ENCODE measurements at regions not wholly inside any gene's neighbourhood (a gene's known extent, or its start where the extent isn't known, plus 50 kb on each side); places are given as distances from the start of the nearest gene placed in this dataset.

DNA sequence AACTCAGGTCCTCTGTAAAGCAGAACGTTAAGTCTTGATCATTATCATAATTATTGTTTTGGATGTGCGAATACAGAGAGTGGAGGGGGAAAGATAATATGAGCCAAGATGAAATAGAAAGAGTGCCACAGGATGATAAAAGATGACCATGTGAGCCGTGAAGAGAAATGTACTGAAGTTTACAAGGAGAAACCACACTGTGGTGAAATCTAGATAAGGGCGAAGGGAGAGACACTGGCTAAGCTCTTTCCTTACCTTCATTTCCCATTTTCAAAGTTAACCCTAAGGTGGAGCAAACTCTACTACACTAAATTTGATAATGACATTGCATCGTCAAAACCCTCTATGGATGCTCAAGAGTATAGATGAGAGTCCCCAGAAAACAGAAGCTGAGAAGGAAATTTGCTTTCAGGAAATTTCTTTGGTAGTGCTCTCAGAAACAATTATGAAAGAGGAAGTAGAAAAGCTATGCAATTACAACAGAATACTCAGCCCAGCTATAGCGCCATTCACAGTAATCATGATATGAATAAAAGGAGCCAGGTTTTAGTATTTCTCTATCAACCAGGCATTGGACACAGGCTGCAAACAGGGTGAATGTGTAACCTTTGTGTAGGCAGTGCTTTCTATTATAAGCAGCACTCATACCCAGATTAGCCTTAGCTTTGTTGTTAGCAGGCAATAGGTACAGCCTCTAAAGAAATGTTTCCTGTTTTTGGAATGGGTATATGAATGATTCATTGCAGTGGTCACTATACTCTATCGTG is 1080.7 kb downstream of the GRIK2 start:
- Mint-ChIP-seq H3K27me3 (no peaks in the 10 kb centered on the region), H3K4me3 (no peak overlapping the region), H3K9me3 (peaks cover 3 to 28% (median 4%) of the 10 kb centered on the region in 5 donors), H3K27ac (no peak overlapping the region), H3K4me1 (no peaks in the 10 kb centered on the region), H3K36me3 (no peaks in the 10 kb centered on the region)
- no peak overlapping the region for H3K27ac ChIP-seq (ENCODE audit: low read depth, low read length)
- H3K9me3 ChIP-seq (ENCODE audit: low read length) = no peaks in the 10 kb centered on the region
- no peaks in the 10 kb centered on the region for H3K27me3 ChIP-seq (ENCODE audit: insufficient read depth, low read length, poor library complexity, severe bottlenecking)
- H3K4me1 ChIP-seq (ENCODE audit: insufficient read depth, low read length) = no peaks in the 10 kb centered on the region
- no peaks in the 10 kb centered on the region for H3K36me3 ChIP-seq (ENCODE audit: insufficient read depth, low read length)
- ChIA-PET CTCF (interaction anchor here (1.0 kb wide), 1 partner anchor 8 kb away, joined by 3 read pairs; no protein-coding TSS in a partner anchor), POLR2A (no interaction called here)
- no peak for DNase-seq
- no peak overlapping the region for H3K4me3 ChIP-seq (ENCODE audit: low read length)

DNA sequence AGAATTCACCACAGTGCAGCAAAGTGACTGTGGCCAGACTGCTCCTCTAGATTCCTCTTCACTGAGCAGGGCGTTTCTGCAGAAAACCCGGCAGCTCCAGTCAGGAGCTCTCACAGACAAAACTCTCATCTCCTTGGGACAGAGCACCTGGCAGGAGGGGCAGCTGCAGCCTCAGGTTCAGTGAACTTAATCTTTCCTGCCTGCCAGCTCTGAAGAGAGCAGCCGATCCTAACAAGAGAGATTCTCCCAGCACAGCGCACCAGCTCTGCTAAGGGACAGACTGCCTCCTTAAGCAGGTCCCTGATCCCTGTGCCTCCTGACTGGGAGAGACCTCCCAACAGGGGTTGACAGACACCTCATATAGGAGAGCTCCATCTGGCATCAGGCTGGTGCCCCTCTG is 1065.5 kb downstream of the GRIK2 start:
- H3K27me3 ChIP-seq (ENCODE audit: insufficient read depth, low read length, poor library complexity, severe bottlenecking) = no peaks in the 10 kb centered on the region
- H3K4me1 ChIP-seq (ENCODE audit: insufficient read depth, low read length) = no peaks in the 10 kb centered on the region
- ChIA-PET CTCF (no interaction called here), POLR2A (no interaction called here)
- Mint-ChIP-seq H3K27me3 (no peaks in the 10 kb centered on the region), H3K4me1 (no peaks in the 10 kb centered on the region), H3K9me3 (peaks cover 3 to 29% (median 7%) of the 10 kb centered on the region in 5 donors), H3K27ac (no peak overlapping the region), H3K4me3 (no peak overlapping the region), H3K36me3 (no peaks in the 10 kb centered on the region)
- H3K9me3 ChIP-seq (ENCODE audit: low read length) = no peaks in the 10 kb centered on the region
- H3K4me3 ChIP-seq (ENCODE audit: low read length) = no peak overlapping the region
- no peaks in the 10 kb centered on the region for H3K36me3 ChIP-seq (ENCODE audit: insufficient read depth, low read length)
- no peak for DNase-seq
- no peak overlapping the region for H3K27ac ChIP-seq (ENCODE audit: low read depth, low read length)

DNA sequence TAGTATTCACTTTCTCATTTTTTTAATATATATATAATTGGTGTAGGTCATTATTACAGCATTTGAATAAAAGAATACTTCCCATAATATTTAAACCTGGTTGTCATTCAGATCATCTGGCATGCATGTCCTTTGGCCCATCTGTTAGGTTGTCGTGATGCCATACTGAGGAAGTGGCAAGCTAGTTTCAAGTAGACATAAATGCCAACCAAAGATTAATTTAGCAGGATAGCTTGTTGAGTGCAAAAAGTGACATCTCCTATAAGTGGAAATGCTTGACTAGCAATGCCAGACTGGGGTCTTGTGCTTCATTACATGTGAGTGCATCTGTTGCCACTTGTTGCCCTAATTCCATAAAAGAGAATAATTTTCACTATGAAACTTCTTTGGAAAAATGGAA is 1044.7 kb downstream of the GRIK2 start:
- no peaks in the 10 kb centered on the region for H3K36me3 ChIP-seq (ENCODE audit: insufficient read depth, low read length)
- H3K27ac ChIP-seq (ENCODE audit: low read depth, low read length) = no peak overlapping the region
- Mint-ChIP-seq H3K4me1 (no peaks in the 10 kb centered on the region), H3K9me3 (peaks cover 0 to 23% (median 0%) of the 10 kb centered on the region in 5 donors), H3K4me3 (no peak overlapping the region), H3K36me3 (no peaks in the 10 kb centered on the region), H3K27me3 (no peaks in the 10 kb centered on the region), H3K27ac (no peak overlapping the region)
- ChIA-PET POLR2A (no interaction called here), CTCF (no interaction called here)
- no peak overlapping the region for H3K4me3 ChIP-seq (ENCODE audit: low read length)
- DNase-seq = no peak
- H3K4me1 ChIP-seq (ENCODE audit: insufficient read depth, low read length) = no peaks in the 10 kb centered on the region
- no peaks in the 10 kb centered on the region for H3K9me3 ChIP-seq (ENCODE audit: low read length)
- H3K27me3 ChIP-seq (ENCODE audit: insufficient read depth, low read length, poor library complexity, severe bottlenecking) = no peaks in the 10 kb centered on the region

DNA sequence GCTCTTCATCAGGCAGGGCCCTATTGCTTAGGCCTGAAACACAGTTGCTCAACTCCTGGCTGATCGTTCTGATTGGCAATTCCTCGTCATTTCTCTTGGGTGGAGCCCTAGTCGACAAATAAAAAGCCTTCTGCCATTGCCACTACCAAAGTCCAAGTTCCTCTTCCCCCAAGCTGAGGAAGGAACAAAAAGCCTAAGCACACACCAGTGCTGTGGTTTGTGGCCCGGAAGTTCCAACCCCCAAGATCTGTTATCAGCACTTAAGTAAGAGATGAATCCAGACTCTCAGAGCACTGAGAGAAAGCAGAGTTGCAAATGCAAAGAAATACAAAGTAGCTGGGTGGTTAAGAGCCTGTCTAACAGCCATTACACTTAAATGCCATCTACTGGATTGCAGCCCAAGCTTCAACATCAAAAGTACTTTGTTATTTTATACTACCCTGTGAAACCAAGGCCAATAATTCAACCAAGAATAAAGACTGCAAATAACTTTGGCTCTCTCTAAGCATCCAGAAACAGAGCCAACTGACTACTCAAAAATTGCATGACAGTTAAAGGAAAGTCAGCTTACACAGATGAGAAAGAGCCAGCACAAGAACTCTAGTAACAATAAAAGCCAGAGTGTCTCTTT is 1024.0 kb downstream of the GRIK2 start:
- no peaks in the 10 kb centered on the region for H3K27me3 Mint-ChIP-seq
- H3K36me3 Mint-ChIP-seq = no peaks in the 10 kb centered on the region
- H3K4me3 Mint-ChIP-seq = no peak overlapping the region
- no peak overlapping the region for H3K27ac ChIP-seq (ENCODE audit: low read depth, low read length)
- no peaks in the 10 kb centered on the region for H3K36me3 ChIP-seq (ENCODE audit: insufficient read depth, low read length)
- no peak overlapping the region for H3K27ac Mint-ChIP-seq
- no peaks in the 10 kb centered on the region for H3K4me1 Mint-ChIP-seq
- H3K4me3 ChIP-seq (ENCODE audit: low read length) = no peak overlapping the region
- ChIA-PET CTCF (no interaction called here), POLR2A (no interaction called here)
- no peaks in the 10 kb centered on the region for H3K9me3 ChIP-seq (ENCODE audit: low read length)
- DNase-seq = no peak
- peaks cover 0 to 29% (median 2%) of the 10 kb centered on the region in 5 donors for H3K9me3 Mint-ChIP-seq
- H3K4me1 ChIP-seq (ENCODE audit: insufficient read depth, low read length) = no peaks in the 10 kb centered on the region
- H3K27me3 ChIP-seq (ENCODE audit: insufficient read depth, low read length, poor library complexity, severe bottlenecking) = no peaks in the 10 kb centered on the region

DNA sequence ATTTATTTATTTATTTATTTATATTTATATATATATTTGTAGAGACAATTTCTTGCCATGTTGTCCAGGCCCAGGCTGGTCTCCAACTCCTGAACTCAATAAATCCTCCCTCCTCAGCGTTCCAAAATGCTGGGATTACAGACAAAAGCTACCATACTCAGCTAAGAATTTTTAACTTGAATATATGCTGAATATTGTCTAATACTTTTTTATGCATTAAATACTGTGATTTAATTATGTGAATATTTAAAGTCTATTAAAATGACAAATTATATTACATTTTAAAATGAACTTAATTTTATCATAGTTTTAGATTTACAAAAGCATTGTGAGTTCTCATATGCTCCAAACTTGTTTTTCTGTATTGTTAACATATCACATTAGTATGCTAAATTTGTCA is 1022.4 kb downstream of the GRIK2 start:
- no peaks in the 10 kb centered on the region for H3K4me1 ChIP-seq (ENCODE audit: insufficient read depth, low read length)
- no peaks in the 10 kb centered on the region for H3K36me3 Mint-ChIP-seq
- no peak for DNase-seq

DNA sequence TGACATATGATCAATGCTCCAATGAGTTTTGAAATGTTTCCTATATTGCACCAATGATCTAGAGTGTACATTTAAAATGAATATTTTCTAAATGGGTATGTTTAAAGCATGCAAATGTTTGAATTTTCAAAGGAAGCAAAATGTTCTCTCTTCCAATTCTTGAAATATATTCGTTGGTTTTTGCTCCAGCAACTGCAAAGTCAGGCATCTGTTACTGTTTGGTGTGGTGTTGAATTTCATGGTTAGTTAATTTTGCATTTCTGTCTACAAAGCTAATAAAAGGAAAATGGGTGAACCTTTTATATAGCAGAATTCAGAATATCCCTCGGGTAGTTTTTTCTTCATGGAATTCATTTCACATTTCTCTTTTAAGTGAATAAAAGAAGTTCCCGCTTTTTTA is 1018.3 kb downstream of the GRIK2 start:
- no peak for DNase-seq
- ChIA-PET POLR2A (no interaction called here), CTCF (no interaction called here)
- Histone ChIP-seq H3K36me3 (ENCODE audit: insufficient read depth, low read length) (no peaks in the 10 kb centered on the region), H3K4me3 (ENCODE audit: low read length) (no peak overlapping the region), H3K4me1 (ENCODE audit: insufficient read depth, low read length) (no peaks in the 10 kb centered on the region), H3K27ac (ENCODE audit: low read depth, low read length) (no peak overlapping the region), H3K27me3 (ENCODE audit: insufficient read depth, low read length, poor library complexity, severe bottlenecking) (no peaks in the 10 kb centered on the region), H3K9me3 (ENCODE audit: low read length) (no peaks in the 10 kb centered on the region)
- H3K27me3 Mint-ChIP-seq = no peaks in the 10 kb centered on the region
- H3K4me1 Mint-ChIP-seq = no peaks in the 10 kb centered on the region
- H3K4me3 Mint-ChIP-seq = no peak overlapping the region
- no peak overlapping the region for H3K27ac Mint-ChIP-seq
- H3K9me3 Mint-ChIP-seq = peaks cover 0 to 9% (median 4%) of the 10 kb centered on the region in 5 donors
- no peaks in the 10 kb centered on the region for H3K36me3 Mint-ChIP-seq

More for the DNA sequence above, 1022.4 kb downstream of the GRIK2 start:
- Histone ChIP-seq H3K27ac (ENCODE audit: low read depth, low read length) (no peak overlapping the region), H3K36me3 (ENCODE audit: insufficient read depth, low read length) (no peaks in the 10 kb centered on the region), H3K9me3 (ENCODE audit: low read length) (no peaks in the 10 kb centered on the region), H3K4me3 (ENCODE audit: low read length) (no peak overlapping the region), H3K27me3 (ENCODE audit: insufficient read depth, low read length, poor library complexity, severe bottlenecking) (no peaks in the 10 kb centered on the region)
- H3K27ac Mint-ChIP-seq = no peak overlapping the region
- CTCF ChIA-PET = no interaction called here
- no peaks in the 10 kb centered on the region for H3K27me3 Mint-ChIP-seq
- H3K4me3 Mint-ChIP-seq = no peak overlapping the region
- peaks cover 0 to 23% (median 2%) of the 10 kb centered on the region in 5 donors for H3K9me3 Mint-ChIP-seq
- H3K4me1 Mint-ChIP-seq = no peaks in the 10 kb centered on the region
- POLR2A ChIA-PET = no interaction called here

DNA sequence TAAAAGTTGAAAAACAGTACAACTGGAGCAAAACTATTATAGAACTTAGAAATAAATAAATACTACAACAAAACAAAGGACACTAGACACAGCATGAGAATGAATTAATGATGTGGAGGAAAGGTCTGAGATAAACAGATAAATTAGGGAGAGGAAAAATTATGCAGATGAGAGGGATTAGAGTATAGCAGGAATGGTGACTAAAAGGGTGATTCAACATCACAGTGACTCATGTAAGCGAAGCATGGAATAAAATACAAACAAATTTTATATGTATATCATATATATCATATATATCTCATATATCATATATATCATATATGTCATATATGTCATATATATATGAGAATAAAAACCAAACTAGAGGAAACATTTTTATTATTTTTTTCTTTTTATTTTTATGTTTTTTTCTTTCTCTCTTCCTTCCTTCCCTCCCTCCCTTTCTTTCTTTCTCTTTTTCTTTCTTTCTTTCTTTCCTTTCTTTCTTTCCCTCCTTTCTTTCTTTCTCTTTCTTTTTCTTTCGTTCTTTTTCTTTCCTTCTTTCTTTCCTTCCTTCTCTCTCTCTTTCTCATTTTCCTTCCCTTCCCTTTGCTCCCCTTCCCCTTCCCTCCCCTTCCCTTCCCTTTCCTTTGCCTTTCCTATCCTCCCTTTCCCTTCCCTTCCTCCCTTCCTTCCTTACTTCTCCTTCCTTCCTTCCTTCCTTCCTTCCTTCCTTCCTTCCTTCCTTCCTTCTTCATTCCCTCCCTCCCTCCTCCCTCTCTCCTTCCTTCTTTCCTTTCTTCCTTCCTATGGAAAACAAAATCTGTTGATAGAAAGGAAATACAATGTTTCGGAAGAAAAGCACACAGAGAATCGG is 1014.6 kb downstream of the GRIK2 start:
- no peaks in the 10 kb centered on the region for H3K27me3 ChIP-seq (ENCODE audit: insufficient read depth, low read length, poor library complexity, severe bottlenecking)
- H3K9me3 ChIP-seq (ENCODE audit: low read length) = no peaks in the 10 kb centered on the region
- no peak overlapping the region for H3K27ac ChIP-seq (ENCODE audit: low read depth, low read length)
- Mint-ChIP-seq H3K9me3 (peaks cover 0 to 12% (median 4%) of the 10 kb centered on the region in 5 donors), H3K27me3 (no peaks in the 10 kb centered on the region), H3K4me3 (no peak overlapping the region), H3K36me3 (no peaks in the 10 kb centered on the region), H3K4me1 (no peaks in the 10 kb centered on the region), H3K27ac (no peak overlapping the region)
- no peaks in the 10 kb centered on the region for H3K4me1 ChIP-seq (ENCODE audit: insufficient read depth, low read length)
- H3K36me3 ChIP-seq (ENCODE audit: insufficient read depth, low read length) = no peaks in the 10 kb centered on the region
- no peak overlapping the region for H3K4me3 ChIP-seq (ENCODE audit: low read length)
- ChIA-PET CTCF (no interaction called here), POLR2A (no interaction called here)
- DNase-seq = no peak

DNA sequence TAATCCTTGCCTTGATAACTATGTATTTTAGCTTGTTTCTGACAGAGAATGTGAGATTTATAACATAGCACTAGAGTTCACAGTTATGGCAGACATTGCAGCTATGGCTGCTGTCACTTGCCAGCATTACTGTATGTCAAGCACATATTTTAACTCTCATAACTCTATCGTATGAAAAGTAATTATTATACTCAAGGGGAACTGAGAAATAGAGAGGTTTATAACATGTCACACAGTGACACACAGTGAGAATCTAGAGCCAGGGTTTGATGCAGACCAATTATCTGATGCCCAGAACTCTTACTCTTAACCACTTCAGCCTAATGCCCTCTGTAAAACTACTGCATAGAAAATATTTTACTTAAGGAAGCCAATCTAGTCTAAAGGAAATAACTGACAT is 1012.4 kb downstream of the GRIK2 start:
- no peaks in the 10 kb centered on the region for H3K27me3 Mint-ChIP-seq
- H3K9me3 Mint-ChIP-seq = peaks cover 0 to 9% (median 2%) of the 10 kb centered on the region in 5 donors
- H3K27ac Mint-ChIP-seq = no peak overlapping the region
- H3K27me3 ChIP-seq (ENCODE audit: insufficient read depth, low read length, poor library complexity, severe bottlenecking) = no peaks in the 10 kb centered on the region
- no peaks in the 10 kb centered on the region for H3K36me3 Mint-ChIP-seq
- no peaks in the 10 kb centered on the region for H3K4me1 ChIP-seq (ENCODE audit: insufficient read depth, low read length)
- H3K4me3 Mint-ChIP-seq = no peak overlapping the region
- H3K4me3 ChIP-seq (ENCODE audit: low read length) = no peak overlapping the region
- CTCF ChIA-PET = no interaction called here
- POLR2A ChIA-PET = no interaction called here
- DNase-seq = no peak
- no peaks in the 10 kb centered on the region for H3K4me1 Mint-ChIP-seq
- no peaks in the 10 kb centered on the region for H3K9me3 ChIP-seq (ENCODE audit: low read length)
- H3K36me3 ChIP-seq (ENCODE audit: insufficient read depth, low read length) = no peaks in the 10 kb centered on the region
- no peak overlapping the region for H3K27ac ChIP-seq (ENCODE audit: low read depth, low read length)
